Esophagus squamous epithelium (tissue), 5 donors: ENCODE measurements at regions not wholly inside any gene's neighbourhood (a gene's known extent, or its start where the extent isn't known, plus 50 kb on each side); places are given as distances from the start of the nearest gene placed in this dataset.

Source experiments
- DNase-seq: peaks from one replicate; lab custom pipeline; 2025; lab: John Stamatoyannopoulos, UW
- H3K27ac ChIP-seq, 4 donors: fragments of 200-600 bp; sonication (generic); one replicate each; pipeline ENCODE4 v1.5.1; 2016 to 2019; ENCODE audit warnings: mild to moderate bottlenecking in 1 of 4
- H3K27me3 ChIP-seq, 4 donors: fragments of 200-600 bp; sonication (generic); 1 replicate in 3 of 4; 2 replicates in 1 of 4; pipeline versions ENCODE4 v1.5.1 to v1.6.0; 2017 to 2021; ENCODE audit warnings: antibody characterized with exemption in 1 of 4
- H3K36me3 ChIP-seq, 3 donors: fragments of 200-600 bp; sonication (generic); one replicate each; pipeline ENCODE4 v1.5.1; 2016 to 2019
- H3K4me1 ChIP-seq, 3 donors: fragments of 200-600 bp; sonication (generic); one replicate each; pipeline ENCODE4 v1.5.1; 2017 to 2019
- H3K4me3 ChIP-seq, 4 donors: fragments of 200-600 bp; sonication (generic); 1 replicate in 3 of 4; 2 replicates in 1 of 4; pipeline ENCODE4 v1.5.1; 2016 to 2019; ENCODE audit warnings: mild to moderate bottlenecking in 2 of 4, moderate library complexity in 1 of 4
- H3K9me3 ChIP-seq, 3 donors: fragments of 200-600 bp; sonication (generic); one replicate each; pipeline ENCODE4 v1.5.1; 2016 to 2019
- POLR2A ChIP-seq, 4 donors: fragments of 450-650 bp; IDR thresholded peaks; one replicate each; pipeline ENCODE4 v1.6.1; 2017; ENCODE audit warnings: antibody characterized with exemption in 4 of 4, mild to moderate bottlenecking in 4 of 4, moderate library complexity in 3 of 4
- whole genome bisulfite sequencing, 2 donors: methylation state at CpG; one replicate each; pipeline ENCODE4 v1.1.5; 2018; 5-methylcytosine and 5-hydroxymethylcytosine counted together
- intact Hi-C: fragments of 100-400 bp; cut with DNase I; formaldehyde crosslinking; loops from one replicate; pipeline ENCODE4 v1.15.0; 2022
- TF ChIP-seq, protein P1 (sequence below), 6 experiments: fragments of 450-650 bp in 4 of 6; fragments of 200-600 bp in 2 of 6; sonication (generic) in 2 of 6; IDR thresholded peaks; one replicate each; pipeline ENCODE4 v1.5.1; 2016 to 2019; ENCODE audit warnings: antibody characterized with exemption in 6 of 6, mild to moderate bottlenecking in 4 of 6, moderate library complexity in 4 of 6
- donor health status: DM: yes; HTN: yes; CAD: no.

DNA sequence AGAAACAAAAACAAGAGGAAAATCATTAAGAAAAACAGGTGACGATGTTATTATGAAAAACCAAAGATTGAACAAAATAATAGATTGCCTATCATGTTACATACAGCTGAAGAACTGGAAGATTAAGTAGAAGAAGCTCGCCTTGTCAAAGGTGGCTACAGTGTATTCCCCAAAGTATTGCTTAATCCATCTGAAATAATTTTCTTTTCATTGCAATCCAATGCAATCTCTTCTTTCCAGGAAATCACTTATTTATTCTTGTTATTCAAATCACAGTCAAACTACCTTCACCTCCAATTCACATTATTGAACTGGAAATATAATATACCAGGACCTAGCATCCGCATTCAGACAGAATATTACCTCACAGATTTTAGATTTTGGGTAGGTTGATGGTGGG is 235.9 kb downstream of the AHR start:
- no peaks in the 10 kb centered on the region for H3K27me3 ChIP-seq
- no peak for DNase-seq
- H3K4me3 ChIP-seq, result no peak overlapping the region
- 67 to 78% methylated on average over 3 of the region's 3 CpGs for WGBS, 2 donors
- H3K36me3 ChIP-seq, result no peaks in the 10 kb centered on the region
- TF ChIP-seq, protein P1, sequence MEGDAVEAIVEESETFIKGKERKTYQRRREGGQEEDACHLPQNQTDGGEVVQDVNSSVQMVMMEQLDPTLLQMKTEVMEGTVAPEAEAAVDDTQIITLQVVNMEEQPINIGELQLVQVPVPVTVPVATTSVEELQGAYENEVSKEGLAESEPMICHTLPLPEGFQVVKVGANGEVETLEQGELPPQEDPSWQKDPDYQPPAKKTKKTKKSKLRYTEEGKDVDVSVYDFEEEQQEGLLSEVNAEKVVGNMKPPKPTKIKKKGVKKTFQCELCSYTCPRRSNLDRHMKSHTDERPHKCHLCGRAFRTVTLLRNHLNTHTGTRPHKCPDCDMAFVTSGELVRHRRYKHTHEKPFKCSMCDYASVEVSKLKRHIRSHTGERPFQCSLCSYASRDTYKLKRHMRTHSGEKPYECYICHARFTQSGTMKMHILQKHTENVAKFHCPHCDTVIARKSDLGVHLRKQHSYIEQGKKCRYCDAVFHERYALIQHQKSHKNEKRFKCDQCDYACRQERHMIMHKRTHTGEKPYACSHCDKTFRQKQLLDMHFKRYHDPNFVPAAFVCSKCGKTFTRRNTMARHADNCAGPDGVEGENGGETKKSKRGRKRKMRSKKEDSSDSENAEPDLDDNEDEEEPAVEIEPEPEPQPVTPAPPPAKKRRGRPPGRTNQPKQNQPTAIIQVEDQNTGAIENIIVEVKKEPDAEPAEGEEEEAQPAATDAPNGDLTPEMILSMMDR (IDR thresholded peaks at IDR 0.05), result no peak
- TF ChIP-seq POLR2A (IDR thresholded peaks at IDR 0.05), result no peak
- H3K9me3 ChIP-seq, result no peaks in the 10 kb centered on the region
- H3K27ac ChIP-seq, result no peak overlapping the region
- intact Hi-C loops, result no loop called here
- H3K4me1 ChIP-seq, result peaks cover 0 to 4% (median 0%) of the 10 kb centered on the region in 3 donors

DNA sequence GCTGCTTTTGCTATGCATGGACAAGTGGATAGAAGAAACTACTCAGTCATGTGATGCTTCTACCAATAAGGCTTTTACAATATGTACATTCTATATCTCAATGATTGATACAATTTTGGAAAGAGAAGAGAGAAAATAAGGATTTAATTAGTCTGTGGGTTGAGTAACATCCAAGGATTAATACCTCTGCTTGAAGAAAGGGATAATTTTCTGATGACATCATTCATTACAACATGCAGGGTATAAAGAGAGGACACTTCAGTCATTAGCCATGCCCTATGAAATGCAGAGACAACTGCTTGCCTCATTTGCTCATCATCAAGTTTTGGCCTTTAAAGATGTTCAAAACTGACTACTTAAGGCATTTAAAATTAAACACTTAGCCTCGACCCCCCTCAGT is 237.3 kb downstream of the AHR start:
- Histone ChIP-seq H3K4me1 (peaks cover 0 to 4% (median 0%) of the 10 kb centered on the region in 3 donors), H3K4me3 (no peak overlapping the region), H3K27me3 (no peaks in the 10 kb centered on the region), H3K9me3 (no peaks in the 10 kb centered on the region), H3K36me3 (no peaks in the 10 kb centered on the region), H3K27ac (no peak overlapping the region)
- WGBS, 2 donors, result 20 to 73% methylated on average over 1 of the region's 1 CpG
- no peak for DNase-seq
- TF ChIP-seq POLR2A (IDR thresholded peaks at IDR 0.05), result no peak
- intact Hi-C loops, result no loop called here

DNA sequence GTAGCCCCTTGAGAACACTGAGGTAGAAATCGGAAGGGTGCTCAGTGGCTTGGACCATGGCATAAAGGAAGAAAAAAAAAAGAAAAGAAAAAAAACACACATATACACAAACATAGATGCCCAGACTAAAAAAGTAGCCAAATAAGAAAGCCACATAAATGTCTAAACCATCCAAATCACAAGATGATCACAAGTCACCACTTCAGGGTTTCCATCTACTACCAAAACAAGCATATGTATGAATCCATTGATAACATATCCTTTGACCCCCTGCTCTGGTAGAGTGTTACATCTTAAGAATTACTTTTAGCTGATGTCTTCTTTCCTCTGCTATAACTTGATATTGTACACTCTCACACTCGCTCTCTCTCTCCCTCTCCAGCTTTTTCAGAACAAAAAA is 245.9 kb downstream of the AHR start:
- WGBS, 2 donors, result 64 to 100% methylated on average over 2 of the region's 2 CpGs

DNA sequence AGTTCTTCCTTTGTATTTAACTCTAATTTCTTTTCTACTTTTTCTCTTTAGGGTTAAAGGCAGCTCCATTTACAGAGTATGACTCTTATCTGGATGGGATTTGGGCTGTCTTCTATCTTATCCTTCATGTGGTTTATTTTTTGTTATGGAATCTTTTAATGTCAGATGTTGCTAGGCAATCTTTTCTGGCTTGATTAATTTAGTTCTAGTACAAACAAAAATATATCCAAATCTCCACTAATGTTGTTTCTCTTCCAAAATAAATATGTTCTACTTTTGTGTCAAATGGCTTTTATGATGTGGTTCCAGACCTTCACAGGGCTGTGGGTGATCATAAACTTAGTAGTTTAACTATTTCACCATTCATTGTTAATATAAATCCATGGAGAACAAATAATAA is 246.9 kb downstream of the AHR start:
- TF ChIP-seq POLR2A (IDR thresholded peaks at IDR 0.05), result no peak
- TF ChIP-seq, protein P1 (IDR thresholded peaks at IDR 0.05), result no peak
- Histone ChIP-seq H3K9me3 (no peaks in the 10 kb centered on the region), H3K27me3 (no peaks in the 10 kb centered on the region), H3K27ac (peak overlapping the region in 2 of 4 donors; percentile 53 to 66), H3K4me3 (no peak overlapping the region), H3K36me3 (no peaks in the 10 kb centered on the region), H3K4me1 (peaks cover 0 to 22% (median 6%) of the 10 kb centered on the region in 3 donors)
- intact Hi-C loops, result no loop called here
- DNase-seq, result no peak

More for the DNA sequence above, 245.9 kb downstream of the AHR start:
- H3K27me3 ChIP-seq, result no peaks in the 10 kb centered on the region
- no peak overlapping the region for H3K4me3 ChIP-seq
- no peak for DNase-seq
- no peak overlapping the region for H3K27ac ChIP-seq
- H3K36me3 ChIP-seq, result no peaks in the 10 kb centered on the region
- intact Hi-C loops, result no loop called here
- H3K9me3 ChIP-seq, result no peaks in the 10 kb centered on the region
- no peak for TF ChIP-seq POLR2A (IDR thresholded peaks at IDR 0.05)
- TF ChIP-seq, protein P1 (IDR thresholded peaks at IDR 0.05), result no peak
- H3K4me1 ChIP-seq, result peaks cover 0 to 22% (median 6%) of the 10 kb centered on the region in 3 donors

DNA sequence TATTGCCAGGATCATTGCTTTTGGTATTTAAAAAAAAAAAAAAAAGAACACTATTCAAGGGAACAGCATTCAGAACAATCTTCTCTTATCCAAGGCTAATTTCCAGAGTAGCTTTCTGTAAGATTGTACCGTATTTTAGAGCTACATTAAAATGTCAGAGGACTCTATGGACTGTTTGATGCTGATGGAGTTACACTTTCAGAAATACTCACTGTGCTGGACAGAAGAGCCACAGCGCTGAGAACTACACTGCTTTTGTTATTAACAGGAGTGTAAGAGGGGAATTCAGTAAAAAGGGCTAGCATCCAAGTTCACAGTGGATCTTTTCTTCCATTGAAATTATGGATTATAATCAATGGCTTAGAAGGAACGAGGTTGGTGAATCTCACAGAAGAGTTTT is 247.7 kb downstream of the AHR start:
- H3K36me3 ChIP-seq, result no peaks in the 10 kb centered on the region
- peak overlapping the region in 3 of 4 donors; percentile 53 to 66 (median 66) for H3K27ac ChIP-seq
- no peaks in the 10 kb centered on the region for H3K9me3 ChIP-seq
- no peak for TF ChIP-seq POLR2A (IDR thresholded peaks at IDR 0.05)
- TF ChIP-seq, protein P1 (IDR thresholded peaks at IDR 0.05), result no peak
- no peak for DNase-seq
- intact Hi-C loops, result no loop called here
- 53 to 55% methylated on average over 3 of the region's 3 CpGs for WGBS, 2 donors
- H3K4me3 ChIP-seq, result no peak overlapping the region
- H3K27me3 ChIP-seq, result no peaks in the 10 kb centered on the region
- H3K4me1 ChIP-seq, result peaks cover 0 to 22% (median 6%) of the 10 kb centered on the region in 3 donors

DNA sequence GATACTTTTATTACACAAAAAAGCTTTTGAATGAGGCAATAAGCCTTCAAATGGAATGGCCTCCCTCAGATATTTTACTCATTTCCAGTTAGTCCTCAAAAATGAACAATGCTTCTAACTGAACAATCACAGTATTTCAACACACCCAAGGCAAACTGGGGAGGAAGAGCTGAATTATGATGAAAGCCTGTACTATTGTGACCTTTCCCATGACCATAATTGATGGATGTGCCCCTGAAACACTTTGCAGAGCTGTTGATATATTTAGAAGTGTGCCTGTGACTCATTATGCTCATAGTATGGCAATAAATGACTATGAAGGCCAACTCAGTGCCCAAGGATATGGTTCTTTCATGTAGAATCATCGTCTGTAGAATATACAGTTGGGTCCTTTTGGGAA is 248.1 kb downstream of the AHR start:
- Histone ChIP-seq H3K4me3 (no peak overlapping the region), H3K36me3 (no peaks in the 10 kb centered on the region), H3K27ac (peak overlapping the region in 3 of 4 donors; percentile 53 to 66 (median 66)), H3K4me1 (peaks cover 0 to 22% (median 6%) of the 10 kb centered on the region in 3 donors), H3K9me3 (no peaks in the 10 kb centered on the region), H3K27me3 (no peaks in the 10 kb centered on the region)
- TF ChIP-seq POLR2A (IDR thresholded peaks at IDR 0.05), result no peak
- TF ChIP-seq, protein P1 (IDR thresholded peaks at IDR 0.05), result no peak
- 29 to 31% methylated on average over 1 of the region's 1 CpG for WGBS, 2 donors
- DNase-seq, result no peak
- intact Hi-C loops, result no loop called here
